ENCODE measurements at regions not wholly inside any gene's neighbourhood (a gene's known extent, or its start where the extent isn't known, plus 50 kb on each side); places are given as distances from the start of the nearest gene placed in this dataset.

DNA sequence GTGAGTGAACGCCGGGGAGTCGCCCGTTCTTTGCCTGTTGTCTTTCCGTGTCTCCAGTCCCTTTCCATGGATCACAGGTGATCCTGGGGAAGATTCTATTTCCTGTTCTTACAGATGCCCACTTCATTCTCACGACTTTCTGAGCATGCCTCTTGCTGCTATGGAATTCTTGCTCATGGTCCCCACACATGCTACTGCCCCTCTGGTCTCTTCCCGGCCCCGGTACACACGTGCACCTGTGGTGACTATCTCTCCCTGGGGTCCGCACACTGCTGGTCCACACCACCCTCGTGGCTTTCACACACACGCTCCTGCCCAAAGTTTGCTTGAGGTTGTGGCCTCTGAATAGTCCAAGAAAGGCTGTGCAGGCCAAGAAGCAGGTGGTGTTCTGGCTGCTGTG, 67.9 kb upstream of the ALKAL2 start:
- Histone ChIP-seq H3K27ac (no peak overlapping the region), H3K36me3 (replicated peaks in 1 of 2) (no peaks in the 10 kb centered on the region), H3K9me3 (replicated peaks in 1 of 3) (no peaks in the 10 kb centered on the region), H3K27me3 (no peaks in the 10 kb centered on the region), H3K4me1 (replicated peaks in 1 of 2) (no peaks in the 10 kb centered on the region), H3K4me3 (no peak overlapping the region)
- 83 to 86% (median 84%) methylated on average over 12 of the region's 12 CpGs for WGBS, 4 donors
- intact Hi-C loops (cut with DNase I): no loop called here
- TF ChIP-seq, protein P1, sequence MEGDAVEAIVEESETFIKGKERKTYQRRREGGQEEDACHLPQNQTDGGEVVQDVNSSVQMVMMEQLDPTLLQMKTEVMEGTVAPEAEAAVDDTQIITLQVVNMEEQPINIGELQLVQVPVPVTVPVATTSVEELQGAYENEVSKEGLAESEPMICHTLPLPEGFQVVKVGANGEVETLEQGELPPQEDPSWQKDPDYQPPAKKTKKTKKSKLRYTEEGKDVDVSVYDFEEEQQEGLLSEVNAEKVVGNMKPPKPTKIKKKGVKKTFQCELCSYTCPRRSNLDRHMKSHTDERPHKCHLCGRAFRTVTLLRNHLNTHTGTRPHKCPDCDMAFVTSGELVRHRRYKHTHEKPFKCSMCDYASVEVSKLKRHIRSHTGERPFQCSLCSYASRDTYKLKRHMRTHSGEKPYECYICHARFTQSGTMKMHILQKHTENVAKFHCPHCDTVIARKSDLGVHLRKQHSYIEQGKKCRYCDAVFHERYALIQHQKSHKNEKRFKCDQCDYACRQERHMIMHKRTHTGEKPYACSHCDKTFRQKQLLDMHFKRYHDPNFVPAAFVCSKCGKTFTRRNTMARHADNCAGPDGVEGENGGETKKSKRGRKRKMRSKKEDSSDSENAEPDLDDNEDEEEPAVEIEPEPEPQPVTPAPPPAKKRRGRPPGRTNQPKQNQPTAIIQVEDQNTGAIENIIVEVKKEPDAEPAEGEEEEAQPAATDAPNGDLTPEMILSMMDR (IDR thresholded peaks at IDR 0.05): no peak
- TF ChIP-seq POLR2A (IDR thresholded peaks at IDR 0.05): no peak
- DNase-seq: no peak

- TF ChIP-seq, protein P1 (IDR thresholded peaks at IDR 0.05): no peak
- TF ChIP-seq POLR2A (IDR thresholded peaks at IDR 0.05): no peak
- Histone ChIP-seq H3K9me3 (replicated peaks in 1 of 3) (no peaks in the 10 kb centered on the region), H3K27me3 (no peaks in the 10 kb centered on the region), H3K27ac (no peak overlapping the region), H3K4me3 (no peak overlapping the region), H3K36me3 (replicated peaks in 1 of 2) (no peaks in the 10 kb centered on the region), H3K4me1 (replicated peaks in 1 of 2) (no peaks in the 10 kb centered on the region)
- DNase-seq: no peak
- WGBS, 4 donors: 62 to 77% (median 75%) methylated on average over 3 of the region's 3 CpGs
- intact Hi-C loops (cut with DNase I): no loop called here
Measured at GRCh38 chr2:352696-353095, 64.8 kb upstream of the ALKAL2 start.

- H3K4me1 ChIP-seq (replicated peaks in 1 of 2): no peaks in the 10 kb centered on the region
- 72 to 76% (median 74%) methylated on average over 3 of the region's 3 CpGs for WGBS, 4 donors
- intact Hi-C loops (cut with DNase I): no loop called here
- DNase-seq: no peak
- H3K27ac ChIP-seq: no peak overlapping the region
- no peaks in the 10 kb centered on the region for H3K9me3 ChIP-seq (replicated peaks in 1 of 3)
- H3K4me3 ChIP-seq: no peak overlapping the region
- H3K36me3 ChIP-seq (replicated peaks in 1 of 2): no peaks in the 10 kb centered on the region
- H3K27me3 ChIP-seq: no peaks in the 10 kb centered on the region
- TF ChIP-seq, protein P1 (IDR thresholded peaks at IDR 0.05): no peak
- no peak for TF ChIP-seq POLR2A (IDR thresholded peaks at IDR 0.05)
Measured at GRCh38 chr2:349390-349789, 61.5 kb upstream of the ALKAL2 start.

GRCh38 chr2:348361-348916, 60.5 kb upstream of the ALKAL2 start:
- TF ChIP-seq POLR2A (IDR thresholded peaks at IDR 0.05): no peak
- TF ChIP-seq, protein P1 (IDR thresholded peaks at IDR 0.05): no peak
- H3K36me3 ChIP-seq (replicated peaks in 1 of 2): no peaks in the 10 kb centered on the region
- intact Hi-C loops (cut with DNase I): no loop called here
- no peak overlapping the region for H3K4me3 ChIP-seq
- H3K27ac ChIP-seq: no peak overlapping the region
- no peaks in the 10 kb centered on the region for H3K9me3 ChIP-seq (replicated peaks in 1 of 3)
- no peaks in the 10 kb centered on the region for H3K27me3 ChIP-seq
- DNase-seq: no peak
- no peaks in the 10 kb centered on the region for H3K4me1 ChIP-seq (replicated peaks in 1 of 2)
- 24 to 34% (median 31%) methylated on average over 8 of the region's 8 CpGs for WGBS, 4 donors
